Prostate gland (tissue), 2 donors: ENCODE measurements at regions not wholly inside any gene's neighbourhood (a gene's known extent, or its start where the extent isn't known, plus 50 kb on each side); places are given as distances from the start of the nearest gene placed in this dataset.

ENCODE experiments used
- CTCF ChIP-seq, 4 experiments: fragments of 200-600 bp in 2 of 4; fragments of 450-650 bp in 2 of 4; sonication (generic) in 2 of 4; IDR thresholded peaks; 1 replicate in 3 of 4; 2 replicates in 1 of 4; pipeline ENCODE4 v1.5.1; 2016 to 2019; ENCODE audit warnings: antibody characterized with exemption in 4 of 4, mild to moderate bottlenecking in 2 of 4, moderate library complexity in 2 of 4
- POLR2A ChIP-seq: fragments of 450-650 bp; IDR thresholded peaks from one replicate; pipeline ENCODE4 v1.6.1; 2016; ENCODE audit warnings: antibody characterized with exemption, mild to moderate bottlenecking
- POLR2AphosphoS5 ChIP-seq: sonication (generic); formaldehyde crosslinking; IDR thresholded peaks from one replicate; pipeline ENCODE4 v1.6.1; 2017; ENCODE audit warnings: antibody characterized with exemption

- TF ChIP-seq CTCF (IDR thresholded peaks at IDR 0.05): no peak
- TF ChIP-seq POLR2A: no peak
- TF ChIP-seq POLR2AphosphoS5: no peak
These were observed 457.5 kb downstream of the TAF11L14 start for GRCh38 chr5:18091758-18092157.
